Liver (tissue), 8 donors: ENCODE measurements at regions not wholly inside any gene's neighbourhood (a gene's known extent, or its start where the extent isn't known, plus 50 kb on each side); places are given as distances from the start of the nearest gene placed in this dataset.

Experiments used
- DNase-seq: peaks from one replicate; pipeline ENCODE4 v3.0.0-alpha.2; 2017; ENCODE audit warnings: low spot score
- H3K27ac ChIP-seq, 2 donors: one replicate each; pipeline ENCODE4 v1.7.0; 2013; ENCODE audit warnings: inconsistent platforms in 2 of 2, low read length in 2 of 2, control low read depth in 1 of 2, low read depth in 1 of 2, mild to moderate bottlenecking in 1 of 2
- H3K27me3 ChIP-seq, 4 donors: one replicate each; pipeline versions ENCODE4 v1.6.1 to v1.7.0; 2013; ENCODE audit warnings: low read length in 3 of 4, inconsistent platforms in 1 of 4, mild to moderate bottlenecking in 1 of 4, moderate library complexity in 1 of 4; ENCODE audit not compliant: control insufficient read depth in 4 of 4, insufficient read depth in 4 of 4
- H3K36me3 ChIP-seq, 4 donors: one replicate each; pipeline versions ENCODE4 v1.6.1 to v1.7.0; 2013; ENCODE audit warnings: low read length in 3 of 4, mild to moderate bottlenecking in 3 of 4, low read depth in 1 of 4, moderate library complexity in 1 of 4; ENCODE audit not compliant: control insufficient read depth in 4 of 4, insufficient read depth in 3 of 4
- H3K4me1 ChIP-seq, 4 donors: one replicate each; pipeline versions ENCODE4 v1.6.1 to v1.7.0; 2013; ENCODE audit warnings: low read length in 3 of 4, mild to moderate bottlenecking in 3 of 4, moderate library complexity in 1 of 4; ENCODE audit not compliant: control insufficient read depth in 4 of 4, insufficient read depth in 4 of 4
- H3K4me3 ChIP-seq, 3 donors: one replicate each; pipeline versions ENCODE4 v1.6.1 to v1.7.0; 2013; ENCODE audit warnings: low read length in 3 of 3, control low read depth in 1 of 3, low read depth in 1 of 3, mild to moderate bottlenecking in 1 of 3
- H3K9ac ChIP-seq, 2 donors: one replicate each; pipeline ENCODE4 v1.7.0; 2013; ENCODE audit warnings: low read length in 2 of 2, mild to moderate bottlenecking in 2 of 2, moderate library complexity in 2 of 2, control low read depth in 1 of 2, low read depth in 1 of 2
- H3K9me3 ChIP-seq, 4 donors: one replicate each; pipeline versions ENCODE4 v1.6.1 to v1.7.0; 2013; ENCODE audit warnings: low read length in 3 of 4; ENCODE audit not compliant: control insufficient read depth in 4 of 4
- ATF3 ChIP-seq: IDR thresholded peaks from 2 replicates; pipeline ENCODE4 v1.6.1; 2016; ENCODE audit warnings: antibody characterized with exemption
- CTCF ChIP-seq: fragments of 150-350 bp; IDR thresholded peaks from 2 replicates; pipeline ENCODE4 v1.5.1; 2017; ENCODE audit warnings: improper control_type of control experiment, low read depth, low read length; ENCODE audit not compliant: missing input control
- EGR1 ChIP-seq, 2 donors: IDR thresholded peaks; 2 replicates each; pipeline ENCODE4 v1.6.1; 2016 to 2018; ENCODE audit warnings: antibody characterized with exemption in 2 of 2, low read depth in 2 of 2
- FOXA1 ChIP-seq: IDR thresholded peaks from 2 replicates; pipeline ENCODE4 v1.6.1; 2016; ENCODE audit warnings: antibody characterized with exemption
- FOXA2 ChIP-seq: IDR thresholded peaks from 2 replicates; pipeline ENCODE4 v1.6.1; 2016; ENCODE audit warnings: antibody characterized with exemption
- GABPA ChIP-seq, 2 donors: IDR thresholded peaks in 1 of 2; conservative IDR thresholded peaks in 1 of 2; 2 replicates each; pipeline ENCODE4 v1.6.1; 2016; ENCODE audit warnings: antibody characterized with exemption in 2 of 2, mild to moderate bottlenecking in 1 of 2, moderate library complexity in 1 of 2
- HNF4A ChIP-seq, 2 donors: conservative IDR thresholded peaks; 2 replicates each; pipeline ENCODE4 v1.6.1; 2016; ENCODE audit warnings: antibody characterized with exemption in 2 of 2, mild to moderate bottlenecking in 2 of 2
- HNF4G ChIP-seq: IDR thresholded peaks from 2 replicates; pipeline ENCODE4 v1.6.1; 2016; ENCODE audit warnings: antibody characterized with exemption
- JUND ChIP-seq, 2 donors: IDR thresholded peaks; 2 replicates each; pipeline ENCODE4 v1.6.1; 2016; ENCODE audit warnings: antibody characterized with exemption in 2 of 2
- MAX ChIP-seq: IDR thresholded peaks from 2 replicates; pipeline ENCODE4 v1.6.1; 2016; ENCODE audit warnings: antibody characterized with exemption
- NR2F2 ChIP-seq: IDR thresholded peaks from 2 replicates; pipeline ENCODE4 v1.6.1; 2016; ENCODE audit warnings: antibody characterized with exemption
- RAD21 ChIP-seq, 2 donors: IDR thresholded peaks; 2 replicates each; pipeline ENCODE4 v1.6.1; 2016; ENCODE audit warnings: antibody characterized with exemption in 2 of 2, mild to moderate bottlenecking in 2 of 2
- REST ChIP-seq: IDR thresholded peaks from 2 replicates; pipeline ENCODE4 v1.6.1; 2016; ENCODE audit warnings: antibody characterized with exemption, mild to moderate bottlenecking
- RXRA ChIP-seq, 2 donors: IDR thresholded peaks; 2 replicates each; pipeline ENCODE4 v1.6.1; 2017 to 2018; ENCODE audit warnings: antibody characterized with exemption in 2 of 2, mild to moderate bottlenecking in 1 of 2
- SP1 ChIP-seq: IDR thresholded peaks from 2 replicates; pipeline ENCODE4 v1.6.1; 2018; ENCODE audit warnings: antibody characterized with exemption, mild to moderate bottlenecking
- TAF1 ChIP-seq: conservative IDR thresholded peaks from 2 replicates; pipeline ENCODE4 v1.6.1; 2016; ENCODE audit warnings: antibody characterized with exemption, mild to moderate bottlenecking
- YY1 ChIP-seq: IDR thresholded peaks from 2 replicates; pipeline ENCODE4 v1.6.1; 2016; ENCODE audit warnings: antibody characterized with exemption, mild to moderate bottlenecking
- ZBTB33 ChIP-seq: IDR thresholded peaks from 2 replicates; pipeline ENCODE4 v1.6.1; 2016; ENCODE audit warnings: antibody characterized with exemption
- WGBS: extraction: QIAGEN DNeasy Blood & Tissue Kit; methylation state at CpG from one replicate; pipeline ENCODE4 v1.1.7; 2013; 5-methylcytosine and 5-hydroxymethylcytosine counted together
- donor health status: healthy.
- donor health status: healthy.
- donor health status: healthy.
- donor health status: healthy.
- donor health status: healthy.

GRCh38 chr12:17695495-17695894 lies 394.5 kb downstream of the RERGL start:
- TF ChIP-seq REST (no peak), MAX (no peak), HNF4G (no peak), GABPA (IDR thresholded peaks at IDR 0.05 in 1 of 2, conservative IDR thresholded peaks at IDR 0.05 in 1 of 2) (no peak), EGR1 (IDR thresholded peaks at IDR 0.05; ENCODE audit: low read depth in 2 of 2) (no peak), JUND (IDR thresholded peaks at IDR 0.05) (no peak), NR2F2 (no peak), TAF1 (no peak), FOXA1 (no peak), SP1 (no peak), ATF3 (no peak), RXRA (IDR thresholded peaks at IDR 0.05) (no peak), FOXA2 (no peak), CTCF (no peak), RAD21 (IDR thresholded peaks at IDR 0.05) (no peak), YY1 (no peak), ZBTB33 (no peak), HNF4A (conservative IDR thresholded peaks at IDR 0.05) (no peak)
- Histone ChIP-seq H3K27ac (no peak overlapping the region), H3K9me3 (no peaks in the 10 kb centered on the region), H3K4me1 (no peaks in the 10 kb centered on the region), H3K4me3 (no peak overlapping the region), H3K36me3 (no peaks in the 10 kb centered on the region), H3K27me3 (no peaks in the 10 kb centered on the region), H3K9ac (no peak overlapping the region)
- 31% methylated on average over 9 of the region's 9 CpGs for WGBS
- DNase-seq: no peak
